Activated CD4-positive, alpha-beta T cell treated with anti-CD3 and anti-CD28 coated beads, Interleukin-2, Interleukin-4, amounts not matched to agents 100 ng/mL and 50 ng/mL, durations not matched to agents 16 hours and 8 hours (primary cell): ENCODE measurements at regions not wholly inside any gene's neighbourhood (a gene's known extent, or its start where the extent isn't known, plus 50 kb on each side); places are given as distances from the start of the nearest gene placed in this dataset.

ENCODE experiments used
- DNase-seq: peaks from one replicate; pipeline ENCODE4 v3.0.0-alpha.2; 2020; ENCODE audit warnings: low spot score

- no peak for DNase-seq
Observed at GRCh38 chr3:34783876-34784275, 855.4 kb upstream of the ARPP21 start.

GRCh38 chr3:34793057-34793456 lies 846.3 kb upstream of the ARPP21 start:
- no peak for DNase-seq

DNA sequence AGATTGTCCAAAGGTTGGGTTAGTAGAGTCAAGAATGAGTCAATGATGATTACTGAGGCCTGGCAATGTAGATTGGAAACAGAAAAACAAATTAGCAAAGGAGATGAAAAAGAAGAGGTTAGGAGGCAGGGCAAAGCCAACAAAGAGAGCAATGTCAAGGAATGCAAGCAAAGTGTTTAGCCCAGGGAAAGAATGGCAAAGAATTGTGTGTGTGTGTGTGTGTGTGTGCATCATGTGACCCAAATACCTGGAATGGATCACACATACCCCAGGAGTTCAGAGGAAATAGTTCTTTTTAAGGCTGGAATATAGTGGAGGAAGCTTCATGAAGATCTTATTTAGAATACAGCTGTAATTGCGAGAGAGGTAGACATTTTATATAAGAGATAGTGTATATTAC lies 831.7 kb upstream of the ARPP21 start:
- no peak for DNase-seq

GRCh38 chr3:34808287-34808686 lies 831.0 kb upstream of the ARPP21 start:
- DNase-seq, result no peak

DNA sequence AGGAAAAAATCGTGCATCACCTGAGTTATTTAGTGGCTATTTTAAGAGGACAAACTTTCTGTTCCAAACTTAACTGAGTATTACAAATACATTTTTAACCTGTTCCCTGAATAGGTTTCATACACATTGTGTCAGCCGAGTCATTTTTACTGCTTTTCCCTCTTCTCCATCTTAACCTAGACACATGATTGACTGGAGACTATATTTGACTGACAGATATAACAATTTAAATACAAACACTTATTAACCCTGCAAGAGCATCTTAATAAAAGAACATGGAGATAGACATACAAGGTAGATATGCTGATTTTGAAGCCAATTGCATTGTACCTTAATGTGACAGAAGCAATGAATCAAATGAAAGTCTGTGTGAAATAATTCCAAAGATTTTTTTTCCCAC lies 810.5 kb upstream of the ARPP21 start:
- no peak for DNase-seq

DNA sequence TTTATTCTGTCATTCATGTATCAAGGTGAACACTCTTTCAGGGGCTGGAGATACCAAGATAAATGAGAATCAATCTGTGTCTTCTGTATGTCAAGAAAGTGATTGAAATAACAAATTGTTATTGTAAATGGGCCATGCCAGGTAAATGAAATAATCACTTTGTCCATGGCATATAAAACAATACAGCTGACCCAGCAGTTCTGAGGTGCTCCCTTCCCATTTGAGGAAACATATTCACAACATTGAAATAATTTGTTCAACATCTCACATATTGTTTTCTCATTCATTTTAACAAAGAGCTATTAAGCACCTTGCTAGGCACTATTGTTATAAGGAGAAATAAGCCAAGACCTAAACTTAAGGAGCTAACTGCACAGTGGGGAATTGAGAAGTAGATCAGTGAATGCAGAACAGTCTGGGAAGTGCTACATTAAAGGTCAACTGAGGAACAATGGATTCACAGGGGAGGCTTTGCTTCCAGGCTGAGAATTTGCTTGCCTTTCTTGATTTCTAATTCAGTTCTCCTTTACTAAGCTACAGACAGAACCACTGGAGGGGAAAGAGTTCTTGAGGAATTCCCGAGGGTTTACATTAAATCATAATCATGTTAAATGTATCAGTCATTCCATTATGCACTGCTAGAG lies 806.3 kb upstream of the ARPP21 start:
- DNase-seq, result no peak

DNA sequence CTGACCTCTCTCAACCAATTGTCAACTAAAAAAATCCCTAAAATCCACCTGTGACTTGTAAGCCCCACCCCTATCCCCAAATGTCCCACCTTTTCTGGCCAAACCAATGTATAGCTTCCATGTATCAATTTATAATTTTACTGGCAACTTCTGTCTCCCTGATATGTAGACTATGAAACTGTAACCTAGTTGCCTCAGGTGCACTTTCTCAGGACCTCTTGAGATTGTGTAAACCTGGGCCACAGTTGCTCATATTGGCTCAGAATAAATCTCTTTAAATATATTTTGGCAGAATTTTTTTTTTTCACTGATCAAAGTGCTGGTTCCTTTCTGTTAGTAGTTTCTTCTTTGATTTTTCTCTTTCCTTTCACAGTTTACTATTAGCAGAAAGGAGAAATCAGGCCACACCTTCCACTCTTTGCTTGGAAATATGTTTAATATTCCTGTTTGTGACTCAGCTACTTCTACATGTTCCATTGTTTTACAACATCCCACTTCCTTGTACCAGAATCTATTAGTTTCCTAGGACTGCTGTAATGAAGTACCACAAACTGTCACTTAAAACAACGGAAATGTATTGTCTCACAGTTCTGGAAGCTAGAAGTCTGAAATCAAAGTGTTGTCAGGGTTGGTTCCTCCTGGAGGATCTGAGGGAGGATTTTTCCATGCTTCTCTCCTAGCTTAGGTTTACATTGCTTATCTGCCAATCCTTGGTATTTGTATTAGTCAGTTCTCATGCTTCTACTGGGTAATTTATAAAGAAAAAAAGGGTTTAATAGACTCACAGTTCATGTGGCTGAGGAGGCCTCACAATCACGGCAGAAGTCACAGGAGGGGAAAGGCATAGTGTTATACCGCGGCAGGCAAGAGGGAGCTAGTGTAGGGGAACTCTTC lies 801.2 kb upstream of the ARPP21 start:
- no peak for DNase-seq

- DNase-seq, result no peak
Observed at GRCh38 chr3:34842706-34843480, 796.4 kb upstream of the ARPP21 start.

DNA sequence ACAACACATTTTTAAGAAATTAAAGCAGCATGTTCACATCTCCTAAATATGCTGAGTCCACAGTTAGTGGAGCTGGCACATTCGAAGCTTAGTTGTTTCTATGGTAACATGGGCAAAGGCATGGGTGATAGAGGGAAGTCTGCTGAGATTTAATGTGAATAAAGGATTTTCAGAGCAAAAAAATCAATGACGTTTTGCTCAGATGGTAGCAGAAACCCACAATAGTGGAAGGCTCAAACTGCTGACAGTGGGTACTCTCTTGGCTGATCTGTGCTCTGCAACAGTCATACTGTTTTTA lies 795.1 kb upstream of the ARPP21 start:
- DNase-seq, result no peak

- DNase-seq, result no peak
Observed at GRCh38 chr3:34851137-34851536, 788.2 kb upstream of the ARPP21 start.

- no peak for DNase-seq
Observed at GRCh38 chr3:34852844-34853439, 786.4 kb upstream of the ARPP21 start.

DNA sequence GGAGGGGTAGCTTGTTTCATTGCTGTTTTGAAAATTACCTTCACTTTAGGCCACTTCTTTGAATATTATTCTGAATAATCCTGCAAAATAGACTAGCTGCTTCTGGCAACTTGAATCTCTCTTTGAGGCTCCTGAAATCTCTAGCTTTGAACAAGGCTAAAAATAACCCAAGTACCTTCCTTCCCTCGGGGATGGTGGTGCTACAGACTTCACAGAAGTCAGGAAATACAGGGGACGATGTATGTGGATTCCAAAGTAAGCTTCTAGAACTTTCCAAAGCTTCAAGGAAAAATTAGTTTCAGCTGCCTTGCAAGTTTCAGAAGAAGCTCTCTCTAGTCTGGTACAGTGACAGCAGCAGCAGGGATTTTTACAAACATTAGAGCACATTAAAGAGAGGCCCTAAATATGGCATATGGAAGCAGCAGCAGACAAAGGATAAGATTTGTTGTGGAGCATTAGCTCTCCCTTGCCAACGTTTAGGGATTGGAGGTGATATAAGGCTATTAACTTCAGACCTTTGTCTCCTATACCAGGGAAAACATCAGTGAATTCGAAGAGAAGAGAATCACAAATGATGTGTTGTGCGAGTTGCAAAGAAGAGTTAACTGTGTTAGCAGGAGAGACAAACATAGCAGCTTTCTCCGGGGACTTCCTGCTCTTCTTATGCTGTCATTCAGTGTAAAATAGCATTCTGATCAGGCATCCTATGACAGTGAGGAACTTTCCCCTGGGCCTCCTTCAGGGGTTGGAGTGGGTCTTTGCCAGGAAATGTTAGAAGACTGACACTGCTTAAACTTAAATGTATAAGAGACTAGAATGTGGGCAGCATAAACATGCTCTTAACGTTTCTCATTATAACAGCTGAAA lies 783.0 kb upstream of the ARPP21 start:
- DNase-seq, result no peak

GRCh38 chr3:34858067-34858660 lies 781.2 kb upstream of the ARPP21 start:
- no peak for DNase-seq

- no peak for DNase-seq
Observed at GRCh38 chr3:34859746-34860145, 779.6 kb upstream of the ARPP21 start.

GRCh38 chr3:34862456-34862855 lies 776.9 kb upstream of the ARPP21 start:
- DNase-seq, result no peak

DNA sequence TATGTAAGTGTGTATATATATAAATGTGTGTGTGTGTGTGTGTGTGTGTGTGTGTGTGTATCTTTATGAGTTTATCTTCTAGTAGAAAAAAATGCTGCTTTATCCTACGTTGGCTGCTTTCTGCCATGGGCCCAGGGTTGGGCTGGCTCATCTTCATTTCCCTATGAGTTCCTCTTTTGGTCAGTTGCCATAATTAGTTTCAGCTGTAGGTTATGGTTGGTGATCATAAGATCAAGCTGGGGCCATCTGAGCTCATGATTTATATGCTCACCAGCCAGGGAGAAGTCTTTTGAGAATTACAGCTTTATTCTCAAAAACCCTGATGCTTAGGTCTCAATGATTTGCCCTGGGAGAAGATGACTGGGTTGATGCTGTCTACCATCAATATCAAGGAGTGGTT lies 775.8 kb upstream of the ARPP21 start:
- no peak for DNase-seq

DNA sequence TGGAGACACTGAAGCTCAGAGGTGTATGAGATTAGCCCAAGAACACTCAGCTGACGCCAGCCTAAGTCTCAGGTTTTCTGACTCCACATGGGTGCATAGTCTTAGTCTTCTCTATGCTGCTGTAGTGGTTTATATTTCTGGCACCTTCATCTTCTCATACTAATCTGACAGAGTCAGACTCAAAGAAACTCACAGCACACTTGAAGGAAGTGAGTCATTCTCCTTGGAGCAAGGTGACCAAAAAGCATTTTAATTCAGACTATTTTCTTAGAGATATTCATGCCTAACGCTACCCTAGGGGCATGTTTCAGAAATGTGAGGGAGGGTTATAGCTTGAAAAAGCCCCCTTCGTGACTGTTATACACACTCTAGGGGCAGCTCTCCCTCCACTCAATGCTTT lies 775.3 kb upstream of the ARPP21 start:
- DNase-seq, result no peak

- no peak for DNase-seq
Observed at GRCh38 chr3:34865346-34865745, 774.0 kb upstream of the ARPP21 start.

GRCh38 chr3:34868935-34869334 lies 770.4 kb upstream of the ARPP21 start:
- DNase-seq, result no peak

DNA sequence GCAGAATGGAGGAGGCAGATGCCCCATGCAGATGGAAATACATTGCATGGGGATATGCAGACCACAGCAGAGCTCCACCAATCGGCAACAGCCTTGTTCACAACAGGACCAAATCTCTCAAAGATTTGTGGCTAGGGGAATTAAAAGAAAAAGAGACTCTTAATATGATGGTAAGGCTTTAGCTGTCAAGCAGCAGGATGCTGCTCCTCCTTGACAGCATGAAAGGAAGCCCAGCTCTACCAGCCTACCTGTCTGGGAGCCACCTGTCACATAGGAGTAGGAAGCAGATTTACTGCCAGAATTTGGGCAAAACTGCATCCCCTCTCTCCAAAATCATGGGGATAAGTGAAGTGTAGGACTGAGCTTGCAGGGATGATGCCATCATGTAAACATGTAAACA lies 769.6 kb upstream of the ARPP21 start:
- no peak for DNase-seq

DNA sequence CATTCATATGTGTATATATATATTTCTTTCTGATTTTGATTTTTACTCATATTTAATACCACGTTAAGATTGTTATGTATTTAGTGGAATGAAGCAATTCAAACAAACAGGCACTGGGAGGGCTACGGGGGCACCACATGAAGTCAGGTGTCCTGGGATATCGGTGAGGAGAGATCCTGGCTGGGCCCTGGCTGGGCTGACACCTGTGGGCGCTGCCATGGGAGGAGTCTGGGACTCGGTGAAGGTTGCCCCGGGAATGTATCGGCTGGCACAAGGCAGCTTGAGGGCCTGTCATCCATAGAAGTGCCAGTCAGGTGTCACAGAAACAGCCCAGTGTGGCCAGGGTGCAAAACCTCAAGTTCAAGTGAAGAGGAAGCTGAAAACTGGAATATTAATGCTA lies 766.9 kb upstream of the ARPP21 start:
- DNase-seq, result no peak
